ENCODE measurements at regions not wholly inside any gene's neighbourhood (a gene's known extent, or its start where the extent isn't known, plus 50 kb on each side); places are given as distances from the start of the nearest gene placed in this dataset.

DNA sequence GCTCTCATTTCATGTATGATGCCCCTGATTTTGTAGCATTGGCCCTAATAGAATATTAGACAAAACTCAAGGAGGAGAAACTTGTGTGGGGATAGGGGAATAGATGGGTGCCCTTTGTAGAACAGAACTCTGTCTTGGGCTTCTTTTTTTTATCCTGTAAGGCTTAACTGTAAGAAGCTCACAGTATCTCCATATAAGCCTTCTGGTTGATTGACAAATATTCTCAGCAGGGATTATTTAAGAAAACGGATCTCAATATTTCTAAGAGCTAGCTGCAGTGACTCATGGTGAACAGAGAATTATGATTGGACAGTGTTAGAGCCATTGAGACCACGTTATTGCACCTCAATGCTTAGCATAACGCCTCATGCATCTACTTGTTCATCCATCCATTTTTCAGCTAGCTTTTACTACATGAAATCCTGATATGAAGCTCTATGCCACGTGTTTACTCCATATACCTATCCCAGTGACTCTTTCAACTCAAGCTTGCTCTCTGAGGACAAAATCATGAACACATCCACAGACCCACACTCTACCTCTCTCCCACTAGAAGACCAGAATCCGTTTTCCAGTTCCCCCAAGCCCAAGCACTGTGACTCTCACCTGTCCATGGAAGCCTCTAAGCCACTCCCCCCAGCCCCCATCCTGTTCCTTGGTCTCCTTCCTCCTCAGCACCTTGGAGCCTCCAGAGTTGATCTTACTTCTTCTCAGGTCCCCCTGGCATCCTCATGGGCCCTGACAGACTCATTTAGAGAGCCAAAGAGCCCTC is 99.2 kb downstream of the BCL2L11 start:
- Histone ChIP-seq H3K27me3 (ENCODE audit: control insufficient read depth, insufficient read depth, low read length) (no peaks in the 10 kb centered on the region), H3K56ac (ENCODE audit: extremely low read depth, insufficient read depth, low read length) (no peak overlapping the region), H3K23ac (ENCODE audit: low read depth, low read length) (no peak overlapping the region), H3K9me3 (ENCODE audit: control insufficient read depth, insufficient read depth, low read length) (peaks cover 7% of the 10 kb centered on the region), H2BK20ac (ENCODE audit: low read depth, low read length) (no peak overlapping the region), H3K4me3 (ENCODE audit: insufficient read depth, low read depth, low read length) (no peak overlapping the region), H3K18ac (ENCODE audit: low read depth, low read length) (no peak overlapping the region), H2AK9ac (replicated peaks; ENCODE audit: low read depth, low read length, poor library complexity) (no peak overlapping the region), H3K4me1 (ENCODE audit: control insufficient read depth, insufficient read depth, low read length) (no peaks in the 10 kb centered on the region), H2BK120ac (ENCODE audit: low read depth, low read length) (no peak overlapping the region), H4K5ac (ENCODE audit: low read depth, low read length) (no peak overlapping the region), H2AK5ac (ENCODE audit: low read depth, low read length) (no peak overlapping the region), H3K9ac (ENCODE audit: low read depth, low read length) (no peak overlapping the region), H3K4ac (ENCODE audit: low read depth, low read length) (no peak overlapping the region), H4K8ac (ENCODE audit: low read depth in 2 of 2, low read length in 2 of 2) (no peak overlapping the region), H3K9me1 (ENCODE audit: insufficient read depth, low read length) (peaks cover 7% of the 10 kb centered on the region; the same call in 1 of the 2 replicates), H4K20me1 (ENCODE audit: insufficient read depth, low read length) (peaks cover 4% of the 10 kb centered on the region; the same call in 1 of the 2 replicates), H4K91ac (ENCODE audit: insufficient read depth, low read depth, low read length) (no peak overlapping the region), H2BK15ac (ENCODE audit: low read depth, low read length) (no peak overlapping the region), H3K14ac (replicated peaks; ENCODE audit: low read depth, low read length) (no peak overlapping the region), H3K36me3 (ENCODE audit: control insufficient read depth, insufficient read depth, low read length) (peaks cover 5% of the 10 kb centered on the region; the same call in 1 of the 2 replicates), H3K79me1 (ENCODE audit: low read depth in 1 of 2, low read length in 2 of 2) (peaks cover 8 to 18% of the 10 kb centered on the region in 2 experiments; a peak in 3 of 4 replicates), H2AFZ (replicated peaks; ENCODE audit: low read length, poor library complexity) (no peak overlapping the region), H3K27ac (ENCODE audit: insufficient read depth, low read length) (no peak overlapping the region), H2BK5ac (ENCODE audit: low read depth, low read length, poor library complexity, severe bottlenecking) (no peak overlapping the region), H3K4me2 (ENCODE audit: low read depth, low read length) (no peak overlapping the region)
- POLR2A ChIA-PET (ENCODE audit: unreplicated experiment): no interaction called here
- 69% methylated on average over 4 of the region's 5 CpGs; no CpG with 5 or more reads in 1 of the 2 experiments for WGBS, 2 experiments (ENCODE audit: extremely low coverage in 2 of 2, insufficient read length in 1 of 2)
- CTCF ChIA-PET: no interaction called here
- dilution Hi-C loops (cut with HindIII; ENCODE audit: low sequenced_read_pairs, unreplicated experiment): no loop called here
- ATAC-seq (ENCODE audit: low read depth) (no peak), DNase-seq (no peak)
- BruUV-seq (replicated peaks): no TSS peak
- intact Hi-C loops (cut with micrococcal nuclease): no loop called here
- in situ Hi-C loops (cut with MboI; ENCODE audit: low sequenced_read_pairs): no loop called here
- TF ChIP-seq CHD1 (IDR thresholded peaks at IDR 0.05; ENCODE audit: low read depth, low read length) (no peak), SMC3 (IDR thresholded peaks at IDR 0.05; ENCODE audit: low read depth, low read length) (no peak), RFX5 (IDR thresholded peaks at IDR 0.05; ENCODE audit: low read depth, low read length) (no peak), RAD21 (IDR thresholded peaks at IDR 0.05; ENCODE audit: low read length) (no peak), BHLHE40 (IDR thresholded peaks at IDR 0.05; ENCODE audit: low read depth, low read length) (no peak), MAZ (IDR thresholded peaks at IDR 0.05; ENCODE audit: borderline replicate concordance, low read depth, low read length) (no peak), RCOR1 (IDR thresholded peaks at IDR 0.05; ENCODE audit: insufficient replicate concordance, low read length) (no peak), FOS (IDR thresholded peaks at IDR 0.05; ENCODE audit: low read depth, low read length) (no peak), MXI1 (IDR thresholded peaks at IDR 0.05; ENCODE audit: borderline replicate concordance, low read depth, low read length) (no peak), POLR2A (IDR thresholded peaks at IDR 0.05; ENCODE audit: low read depth, low read length) (no peak), NFE2L2 (IDR thresholded peaks at IDR 0.05; ENCODE audit: low read depth, low read length) (no peak), MAFK (IDR thresholded peaks at IDR 0.05; ENCODE audit: low read depth, low read length) (no peak), CEBPB (IDR thresholded peaks at IDR 0.05; ENCODE audit: low read depth, low read length) (no peak)
- TF ChIP-seq, protein P1, sequence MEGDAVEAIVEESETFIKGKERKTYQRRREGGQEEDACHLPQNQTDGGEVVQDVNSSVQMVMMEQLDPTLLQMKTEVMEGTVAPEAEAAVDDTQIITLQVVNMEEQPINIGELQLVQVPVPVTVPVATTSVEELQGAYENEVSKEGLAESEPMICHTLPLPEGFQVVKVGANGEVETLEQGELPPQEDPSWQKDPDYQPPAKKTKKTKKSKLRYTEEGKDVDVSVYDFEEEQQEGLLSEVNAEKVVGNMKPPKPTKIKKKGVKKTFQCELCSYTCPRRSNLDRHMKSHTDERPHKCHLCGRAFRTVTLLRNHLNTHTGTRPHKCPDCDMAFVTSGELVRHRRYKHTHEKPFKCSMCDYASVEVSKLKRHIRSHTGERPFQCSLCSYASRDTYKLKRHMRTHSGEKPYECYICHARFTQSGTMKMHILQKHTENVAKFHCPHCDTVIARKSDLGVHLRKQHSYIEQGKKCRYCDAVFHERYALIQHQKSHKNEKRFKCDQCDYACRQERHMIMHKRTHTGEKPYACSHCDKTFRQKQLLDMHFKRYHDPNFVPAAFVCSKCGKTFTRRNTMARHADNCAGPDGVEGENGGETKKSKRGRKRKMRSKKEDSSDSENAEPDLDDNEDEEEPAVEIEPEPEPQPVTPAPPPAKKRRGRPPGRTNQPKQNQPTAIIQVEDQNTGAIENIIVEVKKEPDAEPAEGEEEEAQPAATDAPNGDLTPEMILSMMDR (conservative IDR thresholded peaks at IDR 0.05; ENCODE audit: low read depth, low read length): no peak
- TF ChIP-seq, protein P2, sequence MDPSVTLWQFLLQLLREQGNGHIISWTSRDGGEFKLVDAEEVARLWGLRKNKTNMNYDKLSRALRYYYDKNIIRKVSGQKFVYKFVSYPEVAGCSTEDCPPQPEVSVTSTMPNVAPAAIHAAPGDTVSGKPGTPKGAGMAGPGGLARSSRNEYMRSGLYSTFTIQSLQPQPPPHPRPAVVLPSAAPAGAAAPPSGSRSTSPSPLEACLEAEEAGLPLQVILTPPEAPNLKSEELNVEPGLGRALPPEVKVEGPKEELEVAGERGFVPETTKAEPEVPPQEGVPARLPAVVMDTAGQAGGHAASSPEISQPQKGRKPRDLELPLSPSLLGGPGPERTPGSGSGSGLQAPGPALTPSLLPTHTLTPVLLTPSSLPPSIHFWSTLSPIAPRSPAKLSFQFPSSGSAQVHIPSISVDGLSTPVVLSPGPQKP (IDR thresholded peaks at IDR 0.05; ENCODE audit: borderline replicate concordance, low read depth, low read length): no peak
- TF ChIP-seq, protein P3, sequence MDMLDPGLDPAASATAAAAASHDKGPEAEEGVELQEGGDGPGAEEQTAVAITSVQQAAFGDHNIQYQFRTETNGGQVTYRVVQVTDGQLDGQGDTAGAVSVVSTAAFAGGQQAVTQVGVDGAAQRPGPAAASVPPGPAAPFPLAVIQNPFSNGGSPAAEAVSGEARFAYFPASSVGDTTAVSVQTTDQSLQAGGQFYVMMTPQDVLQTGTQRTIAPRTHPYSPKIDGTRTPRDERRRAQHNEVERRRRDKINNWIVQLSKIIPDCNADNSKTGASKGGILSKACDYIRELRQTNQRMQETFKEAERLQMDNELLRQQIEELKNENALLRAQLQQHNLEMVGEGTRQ (IDR thresholded peaks at IDR 0.05; ENCODE audit: low read depth, low read length): no peak
